Keratinocyte (primary cell): ENCODE measurements at regions not wholly inside any gene's neighbourhood (a gene's known extent, or its start where the extent isn't known, plus 50 kb on each side); places are given as distances from the start of the nearest gene placed in this dataset.

Experiments
- DNase-seq: peaks from one replicate; pipeline ENCODE4 v3.0.0-alpha.2; 2011; ENCODE audit warnings: low read depth, missing footprints, low spot score
- FAIRE-seq: peaks from 2 replicates; lab custom pipeline; 2011; peaks lifted over from hg19 to GRCh38; lab: Jason Lieb, UNC
- H2AFZ ChIP-seq: 2 replicates; pipeline ENCODE4 v1.6.0; 2012; ENCODE audit warnings: low read length, control low read depth, inconsistent platforms; ENCODE audit not compliant: control insufficient read depth
- H3K27ac ChIP-seq: 2 replicates; pipeline ENCODE4 v1.5.1; 2011; ENCODE audit warnings: low read length; ENCODE audit not compliant: control insufficient read depth, insufficient read depth
- H3K27me3 ChIP-seq: 3 replicates; pipeline ENCODE4 v1.6.0; 2011; ENCODE audit warnings: low read length; ENCODE audit not compliant: control insufficient read depth, insufficient read depth; ENCODE audit errors: extremely low read depth
- H3K36me3 ChIP-seq, 2 experiments: 2 replicates in 1 of 2; 3 replicates in 1 of 2; pipeline ENCODE4 v1.5.1; 2011; ENCODE audit warnings: low read length in 2 of 2, mild to moderate bottlenecking in 1 of 2; ENCODE audit not compliant: control insufficient read depth in 2 of 2, insufficient read depth in 2 of 2; ENCODE audit errors: extremely low read depth in 1 of 2
- H3K4me1 ChIP-seq: 3 replicates; pipeline ENCODE4 v1.5.1; 2011; ENCODE audit warnings: low read length; ENCODE audit not compliant: control insufficient read depth, insufficient read depth; ENCODE audit errors: extremely low read depth
- H3K4me2 ChIP-seq: 3 replicates; pipeline ENCODE4 v1.6.0; 2011; ENCODE audit warnings: low read depth, low read length; ENCODE audit not compliant: control insufficient read depth, insufficient read depth; ENCODE audit errors: extremely low read depth
- H3K4me3 ChIP-seq, 3 experiments: fragments of 200-600 bp in 1 of 3; sonication (generic) in 1 of 3; 2 replicates in 2 of 3; 3 replicates in 1 of 3; pipeline ENCODE4 v1.5.1; 2011 to 2016; ENCODE audit warnings: low read length in 3 of 3, mild to moderate bottlenecking in 3 of 3, control low read depth in 2 of 3, inconsistent platforms in 1 of 3, low read depth in 1 of 3, mixed read lengths in 1 of 3, mixed run types in 1 of 3, moderate library complexity in 1 of 3; ENCODE audit not compliant: control insufficient read depth in 2 of 3, insufficient read depth in 2 of 3; ENCODE audit errors: extremely low read depth in 1 of 3
- H3K79me2 ChIP-seq: 2 replicates; pipeline ENCODE4 v1.6.0; 2012; ENCODE audit warnings: low read length; ENCODE audit not compliant: control insufficient read depth, insufficient read depth
- H3K9ac ChIP-seq: 3 replicates; pipeline ENCODE4 v1.6.0; 2011; ENCODE audit warnings: low read length; ENCODE audit not compliant: control insufficient read depth, insufficient read depth; ENCODE audit errors: extremely low read depth
- H3K9me1 ChIP-seq: 3 replicates; pipeline ENCODE4 v1.6.0; 2011; ENCODE audit warnings: low read length; ENCODE audit not compliant: control insufficient read depth, insufficient read depth; ENCODE audit errors: extremely low read depth
- H3K9me3 ChIP-seq: 2 replicates; pipeline ENCODE4 v1.5.1; 2012; ENCODE audit warnings: low read depth, low read length; ENCODE audit not compliant: control insufficient read depth
- H4K20me1 ChIP-seq: 3 replicates; pipeline ENCODE4 v1.6.0; 2011; ENCODE audit warnings: low read length; ENCODE audit not compliant: control insufficient read depth, insufficient read depth; ENCODE audit errors: extremely low read depth
- EZH2 ChIP-seq: IDR thresholded peaks from one replicate; pipeline ENCODE4 v1.6.1; 2012; ENCODE audit warnings: inconsistent platforms, mild to moderate bottlenecking, low read length, moderate library complexity
- dilution Hi-C: fragments of 300-500 bp; cut with MboI; formaldehyde crosslinking; loops from one replicate; pipeline ENCODE4 v1.7.0; 2020; ENCODE audit warnings: low sequenced_read_pairs; ENCODE audit not compliant: extremely low pct_ligation_motif_present
- TF ChIP-seq, protein P1 (sequence below), 3 experiments: IDR thresholded peaks in 1 of 3; conservative IDR thresholded peaks in 1 of 3; optimal IDR thresholded peaks in 1 of 3; 2 replicates in 2 of 3; 3 replicates in 1 of 3; pipeline versions ENCODE3 to v1.5.1; 2011; ENCODE audit warnings: low read length in 3 of 3, mild to moderate bottlenecking in 3 of 3, moderate library complexity in 2 of 3, control low read depth in 1 of 3, inconsistent platforms in 1 of 3; ENCODE audit not compliant: insufficient read depth in 2 of 3; ENCODE audit errors: extremely low read depth in 1 of 3

DNA sequence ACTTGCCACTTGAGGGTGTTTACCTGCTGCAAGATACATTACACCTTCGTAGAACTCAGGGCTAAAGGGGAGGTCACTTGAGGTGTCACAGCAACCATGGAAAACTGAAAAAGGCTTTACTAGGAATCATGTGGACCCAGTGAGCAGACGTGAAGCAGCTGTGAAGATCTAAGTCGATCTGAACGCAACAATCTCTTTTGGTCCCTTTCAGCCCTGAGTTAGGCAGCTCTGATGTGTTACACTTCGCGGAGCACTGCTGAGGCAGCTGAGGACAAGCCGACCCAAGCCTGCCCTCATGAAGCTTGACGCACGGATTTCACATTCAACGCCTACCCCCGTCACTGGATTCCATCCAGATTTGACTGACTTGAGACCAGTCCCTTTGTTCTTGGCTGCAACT lies 75.8 kb upstream of the NPAS2 start:
- Histone ChIP-seq H3K79me2 (no peaks in the 10 kb centered on the region), H3K4me2 (no peak overlapping the region), H3K27ac (no peak overlapping the region), H4K20me1 (no peaks in the 10 kb centered on the region), H3K4me3 (no peak overlapping the region), H3K27me3 (no peaks in the 10 kb centered on the region), H3K4me1 (peaks cover 30% of the 10 kb centered on the region), H3K9me1 (no peaks in the 10 kb centered on the region), H3K9me3 (no peaks in the 10 kb centered on the region), H3K36me3 (no peaks in the 10 kb centered on the region), H2AFZ (no peak overlapping the region), H3K9ac (no peak overlapping the region)
- DNase-seq (no peak), FAIRE-seq (no peak)
- dilution Hi-C loops: no loop called here
- TF ChIP-seq, protein P1, sequence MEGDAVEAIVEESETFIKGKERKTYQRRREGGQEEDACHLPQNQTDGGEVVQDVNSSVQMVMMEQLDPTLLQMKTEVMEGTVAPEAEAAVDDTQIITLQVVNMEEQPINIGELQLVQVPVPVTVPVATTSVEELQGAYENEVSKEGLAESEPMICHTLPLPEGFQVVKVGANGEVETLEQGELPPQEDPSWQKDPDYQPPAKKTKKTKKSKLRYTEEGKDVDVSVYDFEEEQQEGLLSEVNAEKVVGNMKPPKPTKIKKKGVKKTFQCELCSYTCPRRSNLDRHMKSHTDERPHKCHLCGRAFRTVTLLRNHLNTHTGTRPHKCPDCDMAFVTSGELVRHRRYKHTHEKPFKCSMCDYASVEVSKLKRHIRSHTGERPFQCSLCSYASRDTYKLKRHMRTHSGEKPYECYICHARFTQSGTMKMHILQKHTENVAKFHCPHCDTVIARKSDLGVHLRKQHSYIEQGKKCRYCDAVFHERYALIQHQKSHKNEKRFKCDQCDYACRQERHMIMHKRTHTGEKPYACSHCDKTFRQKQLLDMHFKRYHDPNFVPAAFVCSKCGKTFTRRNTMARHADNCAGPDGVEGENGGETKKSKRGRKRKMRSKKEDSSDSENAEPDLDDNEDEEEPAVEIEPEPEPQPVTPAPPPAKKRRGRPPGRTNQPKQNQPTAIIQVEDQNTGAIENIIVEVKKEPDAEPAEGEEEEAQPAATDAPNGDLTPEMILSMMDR (optimal IDR thresholded peaks at IDR 0.05 in 1 of 3, IDR thresholded peaks at IDR 0.05 in 1 of 3, conservative IDR thresholded peaks at IDR 0.05 in 1 of 3; ENCODE audit: extremely low read depth in 1 of 3, insufficient read depth in 2 of 3, low read length in 3 of 3): no peak
- TF ChIP-seq EZH2: no peak

DNA sequence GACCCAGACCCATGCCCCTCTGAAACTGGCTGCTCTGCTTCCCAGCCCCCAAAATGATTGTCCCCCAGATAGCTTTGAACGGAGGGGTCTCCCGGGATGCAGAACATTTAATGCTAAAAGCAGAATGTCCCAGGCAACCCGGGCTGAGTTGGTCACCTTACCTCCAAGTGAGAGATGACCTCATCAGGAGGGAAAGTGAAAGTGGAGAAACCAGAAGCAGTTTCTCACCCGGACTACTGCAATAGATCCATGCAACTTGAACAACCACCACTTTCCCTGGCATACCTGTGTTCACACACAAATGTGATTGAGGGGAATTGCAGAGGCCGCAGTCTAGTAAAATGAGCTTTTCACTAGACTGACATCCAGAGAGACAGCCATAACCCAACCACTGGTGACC lies 75.3 kb upstream of the NPAS2 start:
- TF ChIP-seq, protein P1 (optimal IDR thresholded peaks at IDR 0.05 in 1 of 3, IDR thresholded peaks at IDR 0.05 in 1 of 3, conservative IDR thresholded peaks at IDR 0.05 in 1 of 3; ENCODE audit: extremely low read depth in 1 of 3, insufficient read depth in 2 of 3, low read length in 3 of 3): no peak
- no peak for TF ChIP-seq EZH2
- Histone ChIP-seq H3K9me3 (no peaks in the 10 kb centered on the region), H3K9ac (no peak overlapping the region), H4K20me1 (no peaks in the 10 kb centered on the region), H3K9me1 (no peaks in the 10 kb centered on the region), H3K36me3 (no peaks in the 10 kb centered on the region), H3K27ac (no peak overlapping the region), H3K4me2 (no peak overlapping the region), H3K27me3 (no peaks in the 10 kb centered on the region), H3K4me3 (no peak overlapping the region), H2AFZ (no peak overlapping the region), H3K4me1 (peaks cover 30% of the 10 kb centered on the region), H3K79me2 (no peaks in the 10 kb centered on the region)
- FAIRE-seq: no peak
- no peak for DNase-seq
- dilution Hi-C loops: no loop called here
